ENCODE measurements at regions not wholly inside any gene's neighbourhood (a gene's known extent, or its start where the extent isn't known, plus 50 kb on each side); places are given as distances from the start of the nearest gene placed in this dataset.

DNA sequence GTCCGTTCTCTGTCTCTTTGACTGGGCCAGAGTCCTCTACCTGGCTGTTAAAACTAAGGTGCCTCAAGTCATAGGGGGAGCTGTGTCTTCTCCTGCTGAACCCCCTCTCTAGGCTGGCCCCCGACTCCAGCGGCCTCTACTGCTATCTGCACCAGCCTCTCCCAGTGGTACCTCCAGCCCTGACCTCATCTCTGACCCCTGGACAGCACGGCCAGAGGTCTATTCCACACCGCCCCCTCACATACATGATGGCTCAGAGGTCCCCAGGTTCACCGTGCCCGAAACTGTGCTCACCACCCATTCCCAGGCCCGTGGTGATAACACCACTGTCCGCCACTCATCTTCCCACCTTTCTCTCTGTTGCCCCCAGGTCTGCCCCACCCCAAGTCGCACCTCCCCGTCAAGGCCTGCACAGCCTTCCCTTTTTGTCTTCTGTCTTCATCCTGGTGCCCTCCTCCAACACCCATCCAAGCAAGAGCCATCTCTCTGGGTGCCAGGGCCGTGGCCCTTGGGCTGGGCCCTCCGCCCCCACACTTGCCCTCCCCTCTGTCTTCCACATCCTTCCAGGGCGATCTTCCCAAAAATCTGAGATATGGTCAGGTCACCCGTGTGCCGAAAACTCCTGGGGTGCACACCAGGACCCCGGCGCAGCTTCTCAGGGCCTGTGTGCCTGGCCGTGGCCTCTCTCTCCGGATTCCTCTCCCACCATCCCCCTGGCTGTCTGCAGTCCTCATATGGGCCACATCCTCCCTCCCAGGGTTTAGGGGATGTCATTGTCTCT is 134.4 kb upstream of the ID2 start:
- TF ChIP-seq CTCF (IDR thresholded peaks at IDR 0.05; ENCODE audit: low read depth, low read length) = no peak
- no peak for DNase-seq (ENCODE audit: low read depth in 2 of 2)
- no peak overlapping the region for H3K4me3 ChIP-seq (replicated peaks in 1 of 2; ENCODE audit: low read depth in 2 of 2, low read length in 2 of 2)

GRCh38 chr2:8548065-8548618 is 133.7 kb upstream of the ID2 start:
- H3K4me3 ChIP-seq (replicated peaks in 1 of 2; ENCODE audit: low read depth in 2 of 2, low read length in 2 of 2) = no peak overlapping the region
- TF ChIP-seq CTCF (IDR thresholded peaks at IDR 0.05; ENCODE audit: low read depth, low read length) = no peak
- DNase-seq (ENCODE audit: low read depth in 2 of 2) = no peak

DNA sequence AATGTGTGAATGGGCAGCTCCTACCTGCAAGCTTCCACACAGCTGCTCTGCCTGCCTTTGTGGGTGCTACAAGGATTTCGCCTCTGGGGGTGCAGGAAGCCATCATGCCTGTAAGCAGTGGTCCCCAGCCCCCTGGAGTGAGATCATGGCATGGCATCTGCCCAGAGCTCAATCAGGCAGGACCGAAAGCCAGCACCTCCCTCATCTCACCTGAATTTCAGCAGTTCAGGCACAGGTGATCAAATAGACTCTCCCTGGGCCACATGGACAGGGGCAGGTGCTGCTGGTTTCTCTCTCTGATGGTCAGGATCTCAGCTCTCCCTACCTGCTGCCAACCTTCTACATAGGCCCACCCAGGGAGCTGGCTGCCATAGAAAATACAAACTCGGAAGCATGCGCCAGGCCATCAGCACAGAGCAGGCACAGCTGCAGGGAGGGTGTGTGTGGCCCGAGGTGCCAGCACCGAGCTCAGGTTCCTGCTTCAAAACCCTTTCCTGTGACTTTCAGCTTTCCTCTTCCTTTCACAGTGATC is 133.2 kb upstream of the ID2 start:
- H3K4me3 ChIP-seq (replicated peaks in 1 of 2; ENCODE audit: low read depth in 2 of 2, low read length in 2 of 2) = no peak overlapping the region
- no peak for TF ChIP-seq CTCF (IDR thresholded peaks at IDR 0.05; ENCODE audit: low read depth, low read length)
- no peak for DNase-seq (ENCODE audit: low read depth in 2 of 2)

DNA sequence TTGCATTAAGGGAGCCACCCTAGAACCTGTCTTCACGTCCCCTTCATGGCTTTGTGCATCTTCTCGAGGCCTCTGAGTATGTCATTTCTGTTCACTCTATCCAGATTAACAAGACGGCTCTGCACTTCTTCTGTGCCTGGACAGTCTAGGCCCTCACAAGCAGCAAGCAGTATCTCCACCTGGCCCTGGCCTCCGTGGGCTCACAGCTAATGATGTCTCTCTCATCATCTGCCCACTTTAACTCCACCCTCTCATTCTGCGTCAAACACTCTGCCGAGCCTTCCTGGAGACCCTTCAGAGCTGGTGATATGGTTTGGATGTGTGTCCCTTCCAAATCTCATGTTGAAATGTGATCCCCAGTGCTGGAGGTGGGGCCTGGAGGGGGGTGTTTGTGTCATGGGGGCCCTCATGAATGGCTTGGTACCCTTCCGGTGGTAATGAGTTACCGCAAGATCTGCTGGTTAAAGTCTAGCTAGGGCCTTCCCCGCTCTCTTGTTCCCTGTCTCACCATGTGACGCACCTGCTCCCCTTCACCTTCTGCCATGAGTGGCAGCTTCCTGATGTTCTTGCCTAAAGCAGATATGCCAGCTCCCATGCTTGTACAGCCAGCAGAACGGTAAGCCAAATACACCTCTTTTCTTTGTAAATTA is 132.5 kb upstream of the ID2 start:
- no peak overlapping the region for H3K4me3 ChIP-seq (replicated peaks in 1 of 2; ENCODE audit: low read depth in 2 of 2, low read length in 2 of 2)
- DNase-seq (ENCODE audit: low read depth in 2 of 2) = no peak
- TF ChIP-seq CTCF (IDR thresholded peaks at IDR 0.05; ENCODE audit: low read depth, low read length) = no peak

DNA sequence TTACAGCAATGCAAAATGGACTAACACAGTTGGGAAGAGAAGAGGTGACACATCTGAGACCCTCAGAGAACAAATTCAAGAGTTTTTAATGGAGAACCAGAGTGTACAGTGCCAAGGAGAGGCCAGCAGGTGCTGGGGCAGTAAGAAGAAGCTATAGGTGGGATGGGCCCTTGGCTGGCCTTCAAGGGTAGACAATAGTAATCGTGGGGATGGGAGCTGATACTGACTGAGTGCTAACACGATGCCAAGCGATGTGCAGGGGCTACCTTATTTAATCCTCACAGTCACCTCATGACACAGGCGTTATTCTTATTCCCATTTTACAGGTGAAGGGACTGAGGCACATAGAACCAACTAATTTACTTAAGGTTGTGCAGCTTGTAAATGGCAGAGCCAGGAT is 131.9 kb upstream of the ID2 start:
- H3K4me3 ChIP-seq (replicated peaks in 1 of 2; ENCODE audit: low read depth in 2 of 2, low read length in 2 of 2) = no peak overlapping the region
- DNase-seq (ENCODE audit: low read depth in 2 of 2) = no peak
- TF ChIP-seq CTCF (IDR thresholded peaks at IDR 0.05; ENCODE audit: low read depth, low read length) = no peak

DNA sequence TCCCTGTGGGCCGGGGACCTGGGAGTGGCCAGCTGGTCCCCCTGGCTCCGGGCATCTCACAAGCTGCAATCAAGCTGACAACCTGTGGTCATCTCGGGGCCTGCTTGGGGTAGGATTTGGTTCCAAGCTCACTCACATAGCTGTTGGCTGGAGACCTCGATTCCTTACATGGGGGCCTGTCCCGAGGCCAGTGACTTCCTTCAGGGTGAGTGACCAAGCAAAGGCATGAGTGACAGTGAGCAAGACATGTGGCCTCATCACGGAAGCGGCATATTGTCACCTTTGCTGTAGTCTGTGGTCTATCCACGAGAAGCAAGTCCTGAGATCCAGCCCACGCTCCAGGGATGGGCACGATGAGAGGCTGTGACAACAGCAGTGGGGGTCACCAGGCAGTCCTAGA is 131.4 kb upstream of the ID2 start:
- DNase-seq (ENCODE audit: low read depth in 2 of 2) = no peak
- no peak for TF ChIP-seq CTCF (IDR thresholded peaks at IDR 0.05; ENCODE audit: low read depth, low read length)
- no peak overlapping the region for H3K4me3 ChIP-seq (replicated peaks in 1 of 2; ENCODE audit: low read depth in 2 of 2, low read length in 2 of 2)
